AG04450 (cell line): ENCODE measurements at regions not wholly inside any gene's neighbourhood (a gene's known extent, or its start where the extent isn't known, plus 50 kb on each side); places are given as distances from the start of the nearest gene placed in this dataset.

Source experiments
- CTCF ChIA-PET: fragments of 300-600, 350-600 bp; formaldehyde crosslinking; extraction: SDS; loops from one replicate; lab custom pipeline; 2022; ENCODE audit warnings: antibody characterized with exemption, inconsistent platforms; lab: Charles Lee
- POLR2A ChIA-PET: fragments of 350-600 bp; formaldehyde crosslinking; extraction: SDS; loops from one replicate; lab custom pipeline; 2021; ENCODE audit warnings: antibody characterized with exemption, inconsistent platforms; lab: Yijun Ruan, JAX
- DNase-seq: peaks from one replicate; pipeline ENCODE4 v3.0.0-alpha.2; 2011; ENCODE audit warnings: low read depth, low spot score
- H3K27ac ChIP-seq: one replicate; pipeline ENCODE4 v1.5.1; 2012; ENCODE audit warnings: low read depth, low read length, control low read depth
- H3K27me3 ChIP-seq: one replicate; pipeline ENCODE4 v1.6.0; 2012; ENCODE audit warnings: low read length; ENCODE audit not compliant: control insufficient read depth, insufficient read depth
- H3K4me3 ChIP-seq: 2 replicates; pipeline ENCODE4 v1.5.1; 2011; ENCODE audit warnings: mild to moderate bottlenecking, low read depth, low read length, control low read depth
- H3K9me3 ChIP-seq: 2 replicates; pipeline ENCODE4 v1.5.1; 2012; ENCODE audit warnings: low read length; ENCODE audit not compliant: control insufficient read depth, insufficient read depth
- CTCF ChIP-seq: IDR thresholded peaks from 2 replicates; pipeline ENCODE4 v1.5.1; 2011; ENCODE audit warnings: low read depth, low read length, control low read depth, inconsistent platforms

DNA sequence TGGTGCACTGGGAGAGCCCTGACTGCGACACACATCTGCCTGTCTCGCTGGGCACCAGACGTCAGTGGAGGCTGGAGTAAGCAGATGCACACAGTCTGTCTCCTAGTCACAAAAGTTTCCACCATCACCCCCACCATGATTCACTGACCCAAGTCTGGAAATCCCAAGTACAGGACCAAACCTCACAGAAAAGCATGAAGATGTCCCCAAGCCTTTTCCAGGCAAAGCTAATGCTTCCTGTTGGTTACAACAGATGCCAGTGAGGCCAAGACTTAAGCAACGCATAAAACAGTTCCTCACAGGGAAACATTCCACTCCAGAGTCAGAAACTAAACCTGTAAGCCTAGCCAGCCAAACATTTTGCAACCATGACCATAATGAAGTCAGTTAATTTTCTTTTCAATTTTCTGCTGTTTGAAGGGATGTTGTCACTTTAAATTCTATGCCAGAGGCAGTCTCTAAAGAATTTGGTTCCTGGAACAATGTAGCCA lies 259.3 kb upstream of the SLC30A5 start:
- Histone ChIP-seq H3K9me3 (no peaks in the 10 kb centered on the region), H3K27ac (no peak overlapping the region), H3K27me3 (no peaks in the 10 kb centered on the region), H3K4me3 (no peak overlapping the region)
- POLR2A ChIA-PET = no interaction called here
- CTCF ChIA-PET = no interaction called here
- no peak for TF ChIP-seq CTCF
- DNase-seq = no peak

- DNase-seq = no peak
- TF ChIP-seq CTCF = no peak
- Histone ChIP-seq H3K4me3 (no peak overlapping the region), H3K9me3 (no peaks in the 10 kb centered on the region), H3K27ac (no peak overlapping the region), H3K27me3 (no peaks in the 10 kb centered on the region)
- ChIA-PET CTCF (no interaction called here), POLR2A (no interaction called here)
Observed at GRCh38 chr5:68838157-68838718, 255.6 kb upstream of the SLC30A5 start.

DNA sequence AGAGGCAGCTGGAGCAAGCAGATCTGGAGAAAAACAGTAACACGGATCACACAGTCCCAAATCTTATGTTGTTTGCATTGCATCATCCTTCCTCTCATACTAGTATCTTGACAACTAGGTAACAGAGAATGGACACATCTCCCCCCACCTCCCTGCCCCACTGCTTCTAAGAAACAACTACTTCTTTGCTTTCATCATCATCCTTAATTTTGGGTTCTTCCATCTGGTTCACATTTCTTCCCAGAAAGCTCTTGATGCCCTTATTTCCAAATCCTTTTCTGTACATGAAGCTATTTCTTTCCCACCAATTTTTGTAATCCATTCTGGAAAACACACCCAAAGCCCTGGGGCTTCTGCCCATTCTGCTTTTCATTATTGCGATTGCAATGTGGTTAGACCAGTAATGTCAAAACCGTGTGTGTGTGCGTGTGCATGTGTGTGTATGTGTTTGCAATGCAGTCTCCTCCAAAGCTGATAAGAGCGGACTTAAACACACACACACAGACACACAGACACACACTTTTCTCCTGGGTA lies 254.7 kb upstream of the SLC30A5 start:
- POLR2A ChIA-PET = no interaction called here

DNA sequence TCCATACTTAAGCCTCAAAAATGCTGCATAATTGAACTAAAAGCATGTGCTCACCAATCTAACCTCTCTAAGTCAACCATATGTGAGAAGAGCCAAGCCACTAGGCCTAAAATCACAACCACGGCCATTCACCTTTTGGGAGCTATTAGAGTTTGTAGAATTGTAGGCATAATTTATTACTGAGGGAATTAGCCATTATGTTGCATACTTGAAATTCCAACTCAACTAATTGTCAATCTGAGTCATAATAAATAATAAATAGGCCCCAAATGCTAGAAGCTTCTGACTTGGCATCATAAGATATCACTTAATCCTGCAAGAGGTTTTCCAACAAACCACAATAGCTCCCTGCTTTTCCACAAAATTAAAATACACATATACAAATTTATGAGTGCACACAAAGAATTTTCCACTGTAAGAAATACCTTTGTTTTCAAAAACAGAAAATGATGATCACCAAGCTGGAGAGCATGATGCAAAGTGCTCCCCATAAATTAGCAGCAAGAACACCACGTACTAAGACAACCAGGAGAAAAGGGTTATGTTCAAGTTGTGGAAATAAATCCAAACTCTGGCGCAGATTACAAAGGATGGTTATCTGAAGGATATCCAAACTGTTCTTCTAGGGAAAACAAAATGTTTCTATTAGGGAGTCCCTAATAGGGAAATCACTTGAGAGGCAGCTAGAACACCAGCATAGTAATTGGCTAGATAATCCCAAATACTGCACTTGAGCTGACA lies 250.0 kb upstream of the SLC30A5 start:
- H3K27ac ChIP-seq = no peak overlapping the region
- no peaks in the 10 kb centered on the region for H3K9me3 ChIP-seq
- ChIA-PET POLR2A (no interaction called here), CTCF (no interaction called here)
- no peak for TF ChIP-seq CTCF
- H3K27me3 ChIP-seq = no peaks in the 10 kb centered on the region
- DNase-seq = no peak
- H3K4me3 ChIP-seq = no peak overlapping the region

More for the DNA sequence above, 254.7 kb upstream of the SLC30A5 start:
- no peaks in the 10 kb centered on the region for H3K27me3 ChIP-seq
- TF ChIP-seq CTCF = no peak
- DNase-seq = no peak
- H3K9me3 ChIP-seq = no peaks in the 10 kb centered on the region
- CTCF ChIA-PET = no interaction called here
- H3K4me3 ChIP-seq = no peak overlapping the region
- no peak overlapping the region for H3K27ac ChIP-seq

- no peak for DNase-seq
- Histone ChIP-seq H3K9me3 (no peaks in the 10 kb centered on the region), H3K27me3 (no peaks in the 10 kb centered on the region), H3K4me3 (no peak overlapping the region), H3K27ac (no peak overlapping the region)
- TF ChIP-seq CTCF = no peak
- POLR2A ChIA-PET = no interaction called here
- CTCF ChIA-PET = no interaction called here
Observed at GRCh38 chr5:68845131-68845530, 248.7 kb upstream of the SLC30A5 start.
